ENCODE measurements at regions not wholly inside any gene's neighbourhood (a gene's known extent, or its start where the extent isn't known, plus 50 kb on each side); places are given as distances from the start of the nearest gene placed in this dataset.

DNA sequence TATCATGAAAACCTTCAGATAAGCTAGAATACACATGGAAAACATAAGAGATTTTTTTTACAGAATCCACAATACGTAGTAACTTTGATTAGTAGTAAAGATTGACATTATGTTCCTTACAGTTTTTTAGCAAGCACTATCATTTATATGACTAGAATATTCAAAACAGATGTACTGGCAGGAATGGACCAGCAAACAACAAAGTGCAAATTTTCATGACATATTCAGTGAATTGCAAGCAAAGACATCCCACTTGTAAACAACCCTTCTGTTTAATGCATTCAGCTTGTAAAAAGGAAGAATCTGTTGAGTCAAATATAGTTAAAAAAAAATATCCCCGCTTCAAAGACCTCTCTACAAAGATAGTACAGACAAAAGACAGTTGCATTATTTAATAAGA, 403.7 kb upstream of the TRAM1L1 start:
- TF ChIP-seq, protein P1, sequence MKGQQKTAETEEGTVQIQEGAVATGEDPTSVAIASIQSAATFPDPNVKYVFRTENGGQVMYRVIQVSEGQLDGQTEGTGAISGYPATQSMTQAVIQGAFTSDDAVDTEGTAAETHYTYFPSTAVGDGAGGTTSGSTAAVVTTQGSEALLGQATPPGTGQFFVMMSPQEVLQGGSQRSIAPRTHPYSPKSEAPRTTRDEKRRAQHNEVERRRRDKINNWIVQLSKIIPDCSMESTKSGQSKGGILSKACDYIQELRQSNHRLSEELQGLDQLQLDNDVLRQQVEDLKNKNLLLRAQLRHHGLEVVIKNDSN (IDR thresholded peaks at IDR 0.05), result no peak
- TF ChIP-seq, protein P2, sequence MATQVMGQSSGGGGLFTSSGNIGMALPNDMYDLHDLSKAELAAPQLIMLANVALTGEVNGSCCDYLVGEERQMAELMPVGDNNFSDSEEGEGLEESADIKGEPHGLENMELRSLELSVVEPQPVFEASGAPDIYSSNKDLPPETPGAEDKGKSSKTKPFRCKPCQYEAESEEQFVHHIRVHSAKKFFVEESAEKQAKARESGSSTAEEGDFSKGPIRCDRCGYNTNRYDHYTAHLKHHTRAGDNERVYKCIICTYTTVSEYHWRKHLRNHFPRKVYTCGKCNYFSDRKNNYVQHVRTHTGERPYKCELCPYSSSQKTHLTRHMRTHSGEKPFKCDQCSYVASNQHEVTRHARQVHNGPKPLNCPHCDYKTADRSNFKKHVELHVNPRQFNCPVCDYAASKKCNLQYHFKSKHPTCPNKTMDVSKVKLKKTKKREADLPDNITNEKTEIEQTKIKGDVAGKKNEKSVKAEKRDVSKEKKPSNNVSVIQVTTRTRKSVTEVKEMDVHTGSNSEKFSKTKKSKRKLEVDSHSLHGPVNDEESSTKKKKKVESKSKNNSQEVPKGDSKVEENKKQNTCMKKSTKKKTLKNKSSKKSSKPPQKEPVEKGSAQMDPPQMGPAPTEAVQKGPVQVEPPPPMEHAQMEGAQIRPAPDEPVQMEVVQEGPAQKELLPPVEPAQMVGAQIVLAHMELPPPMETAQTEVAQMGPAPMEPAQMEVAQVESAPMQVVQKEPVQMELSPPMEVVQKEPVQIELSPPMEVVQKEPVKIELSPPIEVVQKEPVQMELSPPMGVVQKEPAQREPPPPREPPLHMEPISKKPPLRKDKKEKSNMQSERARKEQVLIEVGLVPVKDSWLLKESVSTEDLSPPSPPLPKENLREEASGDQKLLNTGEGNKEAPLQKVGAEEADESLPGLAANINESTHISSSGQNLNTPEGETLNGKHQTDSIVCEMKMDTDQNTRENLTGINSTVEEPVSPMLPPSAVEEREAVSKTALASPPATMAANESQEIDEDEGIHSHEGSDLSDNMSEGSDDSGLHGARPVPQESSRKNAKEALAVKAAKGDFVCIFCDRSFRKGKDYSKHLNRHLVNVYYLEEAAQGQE (IDR thresholded peaks at IDR 0.05; ENCODE audit: low read depth), result no peak
- TF ChIP-seq NFIC (IDR thresholded peaks at IDR 0.05), result no peak
- TF ChIP-seq, protein P3, sequence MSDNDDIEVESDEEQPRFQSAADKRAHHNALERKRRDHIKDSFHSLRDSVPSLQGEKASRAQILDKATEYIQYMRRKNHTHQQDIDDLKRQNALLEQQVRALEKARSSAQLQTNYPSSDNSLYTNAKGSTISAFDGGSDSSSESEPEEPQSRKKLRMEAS (IDR thresholded peaks at IDR 0.05), result no peak
